ENCODE measurements at regions not wholly inside any gene's neighbourhood (a gene's known extent, or its start where the extent isn't known, plus 50 kb on each side); places are given as distances from the start of the nearest gene placed in this dataset.
A peak's percentile ranks its signal among the peaks of the same experiment; 100 is the strongest.

DNA sequence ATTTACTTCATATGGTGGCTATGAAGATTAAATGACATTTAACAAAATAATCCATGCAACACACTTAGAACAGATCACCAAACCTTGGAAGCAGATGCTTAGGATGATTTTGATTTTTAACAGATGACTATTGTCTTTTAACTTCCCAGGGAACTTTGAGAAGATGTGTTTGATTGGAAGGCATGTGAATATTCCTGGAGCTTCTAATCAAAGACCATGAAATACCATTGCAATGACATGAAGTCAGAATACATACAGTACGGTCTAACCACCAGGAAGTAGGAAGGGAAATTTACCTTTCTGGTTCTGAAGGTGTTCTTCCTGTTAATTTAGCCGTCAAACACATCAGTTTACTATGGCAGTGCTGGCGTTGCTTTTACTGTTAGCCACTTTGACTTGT lies 414.9 kb downstream of the TMEM114 start:
- Histone ChIP-seq H3K27ac (ENCODE audit: extremely low read depth, low read depth, low read length) (no peak overlapping the region), H3K9me3 (ENCODE audit: control insufficient read depth, insufficient read depth, low read depth, low read length) (no peaks in the 10 kb centered on the region), H3K36me3 (ENCODE audit: control insufficient read depth in 2 of 2, insufficient read depth in 1 of 2, low read length in 2 of 2) (no peaks in the 10 kb centered on the region), H3K4me3 (ENCODE audit: low read depth, low read length) (no peak overlapping the region), H3K4me1 (ENCODE audit: control insufficient read depth, insufficient read depth, low read length) (no peaks in the 10 kb centered on the region)
- POLR2A ChIA-PET, result no interaction called here
- CTCF ChIA-PET, result interaction anchor here (1.0 kb wide), 1 partner anchor 1149 kb away, joined by 4 read pairs; no protein-coding TSS in a partner anchor
- no peak for TF ChIP-seq ZNF10 (tag by site-specific recombination; IDR thresholded peaks at IDR 0.05)
- TF ChIP-seq, protein P1, sequence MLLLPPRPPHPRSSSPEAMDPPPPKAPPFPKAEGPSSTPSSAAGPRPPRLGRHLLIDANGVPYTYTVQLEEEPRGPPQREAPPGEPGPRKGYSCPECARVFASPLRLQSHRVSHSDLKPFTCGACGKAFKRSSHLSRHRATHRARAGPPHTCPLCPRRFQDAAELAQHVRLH (tag by site-specific recombination; IDR thresholded peaks at IDR 0.05), result no peak
- TF ChIP-seq ZNF785 (tag by site-specific recombination; IDR thresholded peaks at IDR 0.05), result no peak
- TF ChIP-seq ZNF175 (tag by site-specific recombination; IDR thresholded peaks at IDR 0.05), result no peak
- no peak for TF ChIP-seq ZNF585B (tag by site-specific recombination; IDR thresholded peaks at IDR 0.05)

DNA sequence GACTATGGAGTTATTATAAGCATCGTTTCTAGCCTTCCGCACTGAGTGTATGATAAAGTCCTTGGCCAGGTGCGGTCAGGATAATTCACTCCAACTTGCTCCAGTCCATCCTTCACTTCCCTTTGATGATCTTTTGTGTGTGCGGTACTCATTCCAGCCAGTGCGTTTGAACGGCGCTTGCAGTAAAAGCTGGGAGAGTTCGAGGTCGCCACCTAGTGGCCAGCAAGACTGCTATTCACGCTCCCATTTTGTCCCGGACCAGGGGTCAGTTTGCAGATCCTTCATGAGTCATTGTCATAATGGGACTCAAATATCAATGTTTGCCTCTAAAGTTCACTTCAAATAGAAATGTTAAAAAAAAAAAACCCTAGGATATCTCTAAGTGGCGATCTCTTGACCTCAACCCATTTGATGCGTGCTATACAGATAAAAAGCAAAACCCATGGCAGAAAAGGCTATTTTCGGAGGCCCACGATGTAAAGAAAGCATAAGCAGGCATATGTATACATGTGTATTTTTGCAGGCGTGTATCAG lies 417.1 kb downstream of the TMEM114 start:
- ChIA-PET POLR2A (interaction anchor here (0.5 kb wide), 1 partner anchor 130 kb away, joined by 3 read pairs; no protein-coding TSS in a partner anchor), CTCF (interaction anchor here (0.6 to 0.7 kb wide), 4 partner anchors 21 to 1581 kb away, joined by 3 to 4 read pairs (median 3); no protein-coding TSS in a partner anchor)
- Histone ChIP-seq H3K36me3 (ENCODE audit: control insufficient read depth in 2 of 2, insufficient read depth in 1 of 2, low read length in 2 of 2) (no peaks in the 10 kb centered on the region), H3K4me1 (ENCODE audit: control insufficient read depth, insufficient read depth, low read length) (no peaks in the 10 kb centered on the region), H3K27ac (ENCODE audit: extremely low read depth, low read depth, low read length) (no peak overlapping the region), H3K9me3 (ENCODE audit: control insufficient read depth, insufficient read depth, low read depth, low read length) (no peaks in the 10 kb centered on the region), H3K4me3 (ENCODE audit: low read depth, low read length) (no peak overlapping the region)
- TF ChIP-seq ZNF654 (tag by site-specific recombination; IDR thresholded peaks at IDR 0.05; ENCODE audit: low read depth), result peak; percentile 63
- TF ChIP-seq MYNN (tag by site-specific recombination; IDR thresholded peaks at IDR 0.05; ENCODE audit: borderline replicate concordance), result no peak
- TF ChIP-seq OVOL3 (tag by site-specific recombination; IDR thresholded peaks at IDR 0.05), result no peak
- TF ChIP-seq, protein P2, sequence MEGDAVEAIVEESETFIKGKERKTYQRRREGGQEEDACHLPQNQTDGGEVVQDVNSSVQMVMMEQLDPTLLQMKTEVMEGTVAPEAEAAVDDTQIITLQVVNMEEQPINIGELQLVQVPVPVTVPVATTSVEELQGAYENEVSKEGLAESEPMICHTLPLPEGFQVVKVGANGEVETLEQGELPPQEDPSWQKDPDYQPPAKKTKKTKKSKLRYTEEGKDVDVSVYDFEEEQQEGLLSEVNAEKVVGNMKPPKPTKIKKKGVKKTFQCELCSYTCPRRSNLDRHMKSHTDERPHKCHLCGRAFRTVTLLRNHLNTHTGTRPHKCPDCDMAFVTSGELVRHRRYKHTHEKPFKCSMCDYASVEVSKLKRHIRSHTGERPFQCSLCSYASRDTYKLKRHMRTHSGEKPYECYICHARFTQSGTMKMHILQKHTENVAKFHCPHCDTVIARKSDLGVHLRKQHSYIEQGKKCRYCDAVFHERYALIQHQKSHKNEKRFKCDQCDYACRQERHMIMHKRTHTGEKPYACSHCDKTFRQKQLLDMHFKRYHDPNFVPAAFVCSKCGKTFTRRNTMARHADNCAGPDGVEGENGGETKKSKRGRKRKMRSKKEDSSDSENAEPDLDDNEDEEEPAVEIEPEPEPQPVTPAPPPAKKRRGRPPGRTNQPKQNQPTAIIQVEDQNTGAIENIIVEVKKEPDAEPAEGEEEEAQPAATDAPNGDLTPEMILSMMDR (tag by site-specific recombination; IDR thresholded peaks at IDR 0.05), result peak; percentile 60; the same call in 1 of the 2 replicates
- 0 out of 2 replicates have a peak, but pooled peaks have one; percentile 47 for TF ChIP-seq ZNF660 (tag by site-specific recombination; IDR thresholded peaks at IDR 0.05)

DNA sequence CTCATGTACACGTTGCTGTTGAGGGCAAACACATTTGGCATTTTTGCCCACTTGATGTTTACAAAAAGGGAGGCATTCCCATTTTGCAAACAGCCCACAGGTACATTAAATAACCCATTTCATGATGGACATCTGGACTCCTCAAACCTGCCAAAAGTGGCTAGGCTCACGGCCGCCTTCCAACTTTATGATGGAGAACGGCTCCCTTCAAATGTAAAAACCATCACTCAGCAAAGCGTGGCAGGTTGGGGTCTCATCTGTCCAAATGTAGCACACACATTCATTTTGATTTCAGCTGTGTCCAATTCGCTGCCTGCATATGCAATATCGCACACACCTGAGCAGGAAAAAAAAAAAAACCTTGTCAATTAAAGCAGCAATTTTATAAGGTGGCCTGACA lies 417.8 kb downstream of the TMEM114 start:
- CTCF ChIA-PET, result interaction anchor here (0.6 to 0.7 kb wide), 3 partner anchors 22 to 1581 kb away, joined by 3 to 4 read pairs (median 3); no protein-coding TSS in a partner anchor
- Histone ChIP-seq H3K4me1 (ENCODE audit: control insufficient read depth, insufficient read depth, low read length) (no peaks in the 10 kb centered on the region), H3K36me3 (ENCODE audit: control insufficient read depth in 2 of 2, insufficient read depth in 1 of 2, low read length in 2 of 2) (no peaks in the 10 kb centered on the region), H3K4me3 (ENCODE audit: low read depth, low read length) (no peak overlapping the region), H3K27ac (ENCODE audit: extremely low read depth, low read depth, low read length) (no peak overlapping the region), H3K9me3 (ENCODE audit: control insufficient read depth, insufficient read depth, low read depth, low read length) (no peaks in the 10 kb centered on the region)
- TF ChIP-seq ZNF184 (tag by site-specific recombination; IDR thresholded peaks at IDR 0.05) (no peak), ZSCAN30 (tag by site-specific recombination; IDR thresholded peaks at IDR 0.05) (no peak), ZFP41 (tag by site-specific recombination; IDR thresholded peaks at IDR 0.05; ENCODE audit: borderline replicate concordance) (no peak), ZNF707 (tag by site-specific recombination; IDR thresholded peaks at IDR 0.05) (no peak), EGR2 (tag by site-specific recombination; IDR thresholded peaks at IDR 0.05; ENCODE audit: low read depth) (no peak), ZNF558 (tag by site-specific recombination; IDR thresholded peaks at IDR 0.05) (no peak)
- TF ChIP-seq, protein P3, sequence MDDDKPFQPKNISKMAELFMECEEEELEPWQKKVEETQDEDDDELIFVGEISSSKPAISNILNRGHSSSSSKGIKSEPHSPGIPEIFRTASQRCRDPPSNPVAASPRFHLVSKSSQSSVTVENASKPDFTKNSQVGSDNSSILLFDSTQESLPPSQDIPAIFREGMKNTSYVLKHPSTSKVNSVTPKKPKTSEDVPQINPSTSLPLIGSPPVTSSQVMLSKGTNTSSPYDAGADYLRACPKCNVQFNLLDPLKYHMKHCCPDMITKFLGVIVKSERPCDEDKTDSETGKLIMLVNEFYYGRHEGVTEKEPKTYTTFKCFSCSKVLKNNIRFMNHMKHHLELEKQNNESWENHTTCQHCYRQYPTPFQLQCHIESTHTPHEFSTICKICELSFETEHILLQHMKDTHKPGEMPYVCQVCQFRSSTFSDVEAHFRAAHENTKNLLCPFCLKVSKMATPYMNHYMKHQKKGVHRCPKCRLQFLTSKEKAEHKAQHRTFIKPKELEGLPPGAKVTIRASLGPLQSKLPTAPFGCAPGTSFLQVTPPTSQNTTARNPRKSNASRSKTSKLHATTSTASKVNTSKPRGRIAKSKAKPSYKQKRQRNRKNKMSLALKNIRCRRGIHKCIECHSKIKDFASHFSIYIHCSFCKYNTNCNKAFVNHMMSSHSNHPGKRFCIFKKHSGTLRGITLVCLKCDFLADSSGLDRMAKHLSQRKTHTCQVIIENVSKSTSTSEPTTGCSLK (tag by site-specific recombination; IDR thresholded peaks at IDR 0.05), result no peak
- TF ChIP-seq, protein P4, sequence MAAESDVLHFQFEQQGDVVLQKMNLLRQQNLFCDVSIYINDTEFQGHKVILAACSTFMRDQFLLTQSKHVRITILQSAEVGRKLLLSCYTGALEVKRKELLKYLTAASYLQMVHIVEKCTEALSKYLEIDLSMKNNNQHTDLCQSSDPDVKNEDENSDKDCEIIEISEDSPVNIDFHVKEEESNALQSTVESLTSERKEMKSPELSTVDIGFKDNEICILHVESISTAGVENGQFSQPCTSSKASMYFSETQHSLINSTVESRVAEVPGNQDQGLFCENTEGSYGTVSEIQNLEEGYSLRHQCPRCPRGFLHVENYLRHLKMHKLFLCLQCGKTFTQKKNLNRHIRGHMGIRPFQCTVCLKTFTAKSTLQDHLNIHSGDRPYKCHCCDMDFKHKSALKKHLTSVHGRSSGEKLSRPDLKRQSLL (tag by site-specific recombination; IDR thresholded peaks at IDR 0.05), result no peak
- POLR2A ChIA-PET, result no interaction called here
